ENCODE measurements at regions not wholly inside any gene's neighbourhood (a gene's known extent, or its start where the extent isn't known, plus 50 kb on each side); places are given as distances from the start of the nearest gene placed in this dataset.

GRCh38 chr7:17037356-17037755 lies 155.6 kb upstream of the AGR3 start:
- H3K9me3 ChIP-seq (ENCODE audit: control insufficient read depth, insufficient read depth, low read length): no peaks in the 10 kb centered on the region
- no peaks in the 10 kb centered on the region for H3K36me3 ChIP-seq (ENCODE audit: control insufficient read depth, insufficient read depth, low read length)
- no peak overlapping the region for H3K4me3 ChIP-seq (ENCODE audit: low read depth, low read length)
- peaks cover 10% of the 10 kb centered on the region; the same call in 1 of the 2 replicates for H3K4me1 ChIP-seq (ENCODE audit: control insufficient read depth, insufficient read depth, low read length)
- no peak overlapping the region for H3K9ac ChIP-seq (ENCODE audit: low read depth, low read length)
- no peaks in the 10 kb centered on the region for H3K27me3 ChIP-seq (ENCODE audit: control insufficient read depth, insufficient read depth, low read length)
- H3K27ac ChIP-seq (ENCODE audit: low read depth, low read length): no peak overlapping the region

GRCh38 chr7:17038160-17038782 lies 156.5 kb upstream of the AGR3 start:
- no peaks in the 10 kb centered on the region for H3K36me3 ChIP-seq (ENCODE audit: control insufficient read depth, insufficient read depth, low read length)
- no peak overlapping the region for H3K27ac ChIP-seq (ENCODE audit: low read depth, low read length)
- no peak overlapping the region for H3K9ac ChIP-seq (ENCODE audit: low read depth, low read length)
- H3K4me1 ChIP-seq (ENCODE audit: control insufficient read depth, insufficient read depth, low read length): peaks cover 10% of the 10 kb centered on the region; the same call in 1 of the 2 replicates
- H3K4me3 ChIP-seq (ENCODE audit: low read depth, low read length): no peak overlapping the region
- H3K9me3 ChIP-seq (ENCODE audit: control insufficient read depth, insufficient read depth, low read length): no peaks in the 10 kb centered on the region
- no peaks in the 10 kb centered on the region for H3K27me3 ChIP-seq (ENCODE audit: control insufficient read depth, insufficient read depth, low read length)

- Histone ChIP-seq H3K9me3 (ENCODE audit: control insufficient read depth, insufficient read depth, low read length) (no peaks in the 10 kb centered on the region), H3K4me1 (ENCODE audit: control insufficient read depth, insufficient read depth, low read length) (peaks cover 10% of the 10 kb centered on the region; the same call in 1 of the 2 replicates), H3K4me3 (ENCODE audit: low read depth, low read length) (no peak overlapping the region), H3K36me3 (ENCODE audit: control insufficient read depth, insufficient read depth, low read length) (no peaks in the 10 kb centered on the region), H3K27ac (ENCODE audit: low read depth, low read length) (no peak overlapping the region), H3K9ac (ENCODE audit: low read depth, low read length) (no peak overlapping the region), H3K27me3 (ENCODE audit: control insufficient read depth, insufficient read depth, low read length) (no peaks in the 10 kb centered on the region)
Observed at GRCh38 chr7:17038783-17039170, 157.0 kb upstream of the AGR3 start.

- Histone ChIP-seq H3K9me3 (ENCODE audit: control insufficient read depth, insufficient read depth, low read length) (no peaks in the 10 kb centered on the region), H3K4me1 (ENCODE audit: control insufficient read depth, insufficient read depth, low read length) (peaks cover 10% of the 10 kb centered on the region; the same call in 1 of the 2 replicates), H3K27ac (ENCODE audit: low read depth, low read length) (no peak overlapping the region), H3K36me3 (ENCODE audit: control insufficient read depth, insufficient read depth, low read length) (no peaks in the 10 kb centered on the region), H3K27me3 (ENCODE audit: control insufficient read depth, insufficient read depth, low read length) (no peaks in the 10 kb centered on the region), H3K9ac (ENCODE audit: low read depth, low read length) (no peak overlapping the region), H3K4me3 (ENCODE audit: low read depth, low read length) (no peak overlapping the region)
Observed at GRCh38 chr7:17039372-17039771, 157.6 kb upstream of the AGR3 start.

GRCh38 chr7:17040716-17041115 lies 158.9 kb upstream of the AGR3 start:
- H3K9ac ChIP-seq (ENCODE audit: low read depth, low read length): no peak overlapping the region
- H3K36me3 ChIP-seq (ENCODE audit: control insufficient read depth, insufficient read depth, low read length): no peaks in the 10 kb centered on the region
- no peaks in the 10 kb centered on the region for H3K9me3 ChIP-seq (ENCODE audit: control insufficient read depth, insufficient read depth, low read length)
- no peaks in the 10 kb centered on the region for H3K27me3 ChIP-seq (ENCODE audit: control insufficient read depth, insufficient read depth, low read length)
- no peak overlapping the region for H3K4me3 ChIP-seq (ENCODE audit: low read depth, low read length)
- no peak overlapping the region for H3K27ac ChIP-seq (ENCODE audit: low read depth, low read length)
- peaks cover 10% of the 10 kb centered on the region; the same call in 1 of the 2 replicates for H3K4me1 ChIP-seq (ENCODE audit: control insufficient read depth, insufficient read depth, low read length)

- no peaks in the 10 kb centered on the region for H3K27me3 ChIP-seq (ENCODE audit: control insufficient read depth, insufficient read depth, low read length)
- H3K36me3 ChIP-seq (ENCODE audit: control insufficient read depth, insufficient read depth, low read length): no peaks in the 10 kb centered on the region
- H3K4me1 ChIP-seq (ENCODE audit: control insufficient read depth, insufficient read depth, low read length): peaks cover 10% of the 10 kb centered on the region; the same call in 1 of the 2 replicates
- no peak overlapping the region for H3K4me3 ChIP-seq (ENCODE audit: low read depth, low read length)
- H3K9me3 ChIP-seq (ENCODE audit: control insufficient read depth, insufficient read depth, low read length): no peaks in the 10 kb centered on the region
- no peak overlapping the region for H3K27ac ChIP-seq (ENCODE audit: low read depth, low read length)
- no peak overlapping the region; the same call in 1 of the 2 replicates for H3K9ac ChIP-seq (ENCODE audit: low read depth, low read length)
Observed at GRCh38 chr7:17041324-17041723, 159.5 kb upstream of the AGR3 start.

GRCh38 chr7:17042211-17042610 lies 160.4 kb upstream of the AGR3 start:
- Histone ChIP-seq H3K4me3 (ENCODE audit: low read depth, low read length) (no peak overlapping the region), H3K9ac (ENCODE audit: low read depth, low read length) (no peak overlapping the region), H3K27ac (ENCODE audit: low read depth, low read length) (no peak overlapping the region), H3K36me3 (ENCODE audit: control insufficient read depth, insufficient read depth, low read length) (no peaks in the 10 kb centered on the region), H3K27me3 (ENCODE audit: control insufficient read depth, insufficient read depth, low read length) (no peaks in the 10 kb centered on the region), H3K4me1 (ENCODE audit: control insufficient read depth, insufficient read depth, low read length) (peaks cover 7% of the 10 kb centered on the region; the same call in 1 of the 2 replicates), H3K9me3 (ENCODE audit: control insufficient read depth, insufficient read depth, low read length) (no peaks in the 10 kb centered on the region)

GRCh38 chr7:17043012-17043877 lies 161.5 kb upstream of the AGR3 start:
- Histone ChIP-seq H3K27me3 (ENCODE audit: control insufficient read depth, insufficient read depth, low read length) (no peaks in the 10 kb centered on the region), H3K27ac (ENCODE audit: low read depth, low read length) (no peak overlapping the region), H3K4me1 (ENCODE audit: control insufficient read depth, insufficient read depth, low read length) (peaks cover 7% of the 10 kb centered on the region; the same call in 1 of the 2 replicates), H3K4me3 (ENCODE audit: low read depth, low read length) (no peak overlapping the region), H3K36me3 (ENCODE audit: control insufficient read depth, insufficient read depth, low read length) (no peaks in the 10 kb centered on the region), H3K9me3 (ENCODE audit: control insufficient read depth, insufficient read depth, low read length) (no peaks in the 10 kb centered on the region), H3K9ac (ENCODE audit: low read depth, low read length) (no peak overlapping the region)

GRCh38 chr7:17044396-17044795 lies 162.6 kb upstream of the AGR3 start:
- Histone ChIP-seq H3K4me3 (ENCODE audit: low read depth, low read length) (no peak overlapping the region), H3K9me3 (ENCODE audit: control insufficient read depth, insufficient read depth, low read length) (no peaks in the 10 kb centered on the region), H3K4me1 (ENCODE audit: control insufficient read depth, insufficient read depth, low read length) (peaks cover 7% of the 10 kb centered on the region; the same call in 1 of the 2 replicates), H3K36me3 (ENCODE audit: control insufficient read depth, insufficient read depth, low read length) (no peaks in the 10 kb centered on the region), H3K27ac (ENCODE audit: low read depth, low read length) (no peak overlapping the region), H3K27me3 (ENCODE audit: control insufficient read depth, insufficient read depth, low read length) (no peaks in the 10 kb centered on the region), H3K9ac (ENCODE audit: low read depth, low read length) (no peak overlapping the region)

- no peaks in the 10 kb centered on the region for H3K9me3 ChIP-seq (ENCODE audit: control insufficient read depth, insufficient read depth, low read length)
- H3K27ac ChIP-seq (ENCODE audit: low read depth, low read length): no peak overlapping the region
- H3K27me3 ChIP-seq (ENCODE audit: control insufficient read depth, insufficient read depth, low read length): no peaks in the 10 kb centered on the region
- no peaks in the 10 kb centered on the region for H3K36me3 ChIP-seq (ENCODE audit: control insufficient read depth, insufficient read depth, low read length)
- no peak overlapping the region for H3K4me3 ChIP-seq (ENCODE audit: low read depth, low read length)
- H3K4me1 ChIP-seq (ENCODE audit: control insufficient read depth, insufficient read depth, low read length): peaks cover 7% of the 10 kb centered on the region; the same call in 1 of the 2 replicates
- no peak overlapping the region for H3K9ac ChIP-seq (ENCODE audit: low read depth, low read length)
Observed at GRCh38 chr7:17044861-17045260, 163.1 kb upstream of the AGR3 start.

GRCh38 chr7:17046259-17046658 lies 164.5 kb upstream of the AGR3 start:
- H3K27ac ChIP-seq (ENCODE audit: low read depth, low read length): no peak overlapping the region
- no peaks in the 10 kb centered on the region for H3K9me3 ChIP-seq (ENCODE audit: control insufficient read depth, insufficient read depth, low read length)
- no peaks in the 10 kb centered on the region for H3K27me3 ChIP-seq (ENCODE audit: control insufficient read depth, insufficient read depth, low read length)
- no peak overlapping the region for H3K9ac ChIP-seq (ENCODE audit: low read depth, low read length)
- no peak overlapping the region for H3K4me3 ChIP-seq (ENCODE audit: low read depth, low read length)
- H3K36me3 ChIP-seq (ENCODE audit: control insufficient read depth, insufficient read depth, low read length): no peaks in the 10 kb centered on the region
- peaks cover 5% of the 10 kb centered on the region; the same call in 1 of the 2 replicates for H3K4me1 ChIP-seq (ENCODE audit: control insufficient read depth, insufficient read depth, low read length)

Measured in HUES48 (cell line).